HEK293 (cell line): ENCODE measurements at regions not wholly inside any gene's neighbourhood (a gene's known extent, or its start where the extent isn't known, plus 50 kb on each side); places are given as distances from the start of the nearest gene placed in this dataset.

Source experiments
- CTCF ChIA-PET: fragments of 350-600 bp; formaldehyde crosslinking; extraction: SDS; loops from one replicate; lab custom pipeline; 2021; ENCODE audit warnings: antibody characterized with exemption; lab: Yijun Ruan, JAX
- POLR2A ChIA-PET: fragments of 300-600 bp; formaldehyde crosslinking; extraction: SDS; loops from one replicate; lab custom pipeline; 2020; ENCODE audit warnings: antibody characterized with exemption, inconsistent platforms; lab: Yijun Ruan, JAX
- H3K27ac ChIP-seq: fragments of 200-500 bp; sonication (Bioruptor generic); 2 replicates; pipeline ENCODE4 v1.5.1; 2014; ENCODE audit warnings: low read depth, low read length, control low read depth, inconsistent platforms; ENCODE audit errors: extremely low read depth
- H3K36me3 ChIP-seq, 2 experiments: fragments of 200-500 bp in 1 of 2; sonication (Bioruptor generic) in 1 of 2; 1 replicate in 1 of 2; 2 replicates in 1 of 2; pipeline ENCODE4 v1.5.1; 2014 to 2017; ENCODE audit warnings: inconsistent platforms in 2 of 2, low read length in 2 of 2; ENCODE audit not compliant: control insufficient read depth in 2 of 2, insufficient read depth in 1 of 2
- H3K4me1 ChIP-seq: fragments of 200-500 bp; sonication (Bioruptor generic); 2 replicates; pipeline ENCODE4 v1.5.1; 2014; ENCODE audit warnings: mild to moderate bottlenecking, low read length, inconsistent platforms; ENCODE audit not compliant: control insufficient read depth, insufficient read depth
- H3K4me3 ChIP-seq: 2 replicates; pipeline ENCODE4 v1.5.1; 2011; ENCODE audit warnings: low read depth, mild to moderate bottlenecking, control low read depth, low read length, moderate library complexity
- H3K9me3 ChIP-seq: fragments of 200-500 bp; sonication (Bioruptor generic); 2 replicates; pipeline ENCODE4 v1.5.1; 2014; ENCODE audit warnings: low read depth, low read length, inconsistent platforms; ENCODE audit not compliant: control insufficient read depth, insufficient read depth
- BCL11A ChIP-seq: fragments of 450-650 bp; formaldehyde crosslinking; IDR thresholded peaks from 2 replicates; pipeline ENCODE4 v1.5.1; 2016; ENCODE audit warnings: low read depth, missing biosample characterization, missing genetic modification characterization
- CTCF ChIP-seq: fragments of 450-650 bp; formaldehyde crosslinking; IDR thresholded peaks from 2 replicates; pipeline ENCODE4 v1.5.1; 2016; ENCODE audit warnings: missing biosample characterization, missing genetic modification characterization
- HOXA7 ChIP-seq: sonication (generic); formaldehyde crosslinking; IDR thresholded peaks from 2 replicates; pipeline ENCODE4 v1.8.1; 2022; ENCODE audit warnings: missing genetic modification reagents, borderline replicate concordance
- PRDM10 ChIP-seq: fragments of 450-650 bp; formaldehyde crosslinking; IDR thresholded peaks from 2 replicates; pipeline ENCODE4 v1.5.1; 2016; ENCODE audit warnings: missing biosample characterization, missing genetic modification characterization
- ZBTB11 ChIP-seq: fragments of 450-650 bp; formaldehyde crosslinking; conservative IDR thresholded peaks from 2 replicates; pipeline ENCODE4 v1.5.1; 2016; ENCODE audit warnings: low read depth, missing biosample characterization, missing genetic modification characterization
- ZBTB17 ChIP-seq: fragments of 450-650 bp; formaldehyde crosslinking; IDR thresholded peaks from 2 replicates; pipeline ENCODE4 v1.5.1; 2016; ENCODE audit warnings: missing biosample characterization, missing genetic modification characterization
- ZNF140 ChIP-seq: fragments of 450-650 bp; formaldehyde crosslinking; IDR thresholded peaks from 2 replicates; pipeline ENCODE4 v1.5.1; 2016; ENCODE audit warnings: missing biosample characterization, missing genetic modification characterization
- ZNF157 ChIP-seq: fragments of 450-650 bp; formaldehyde crosslinking; IDR thresholded peaks from 2 replicates; pipeline ENCODE4 v1.5.1; 2016; ENCODE audit warnings: missing biosample characterization, missing genetic modification characterization
- ZNF341 ChIP-seq: fragments of 450-650 bp; formaldehyde crosslinking; IDR thresholded peaks from 2 replicates; pipeline ENCODE4; 2016; ENCODE audit warnings: low read depth, missing biosample characterization, missing genetic modification characterization
- ZNF664 ChIP-seq: fragments of 450-650 bp; formaldehyde crosslinking; IDR thresholded peaks from 2 replicates; pipeline ENCODE4 v1.5.1; 2016; ENCODE audit warnings: missing biosample characterization, missing genetic modification characterization
- ZNF776 ChIP-seq: fragments of 450-650 bp; formaldehyde crosslinking; IDR thresholded peaks from 2 replicates; pipeline ENCODE4 v1.5.0; 2017; ENCODE audit warnings: missing biosample characterization, missing genetic modification characterization, borderline replicate concordance
- ZSCAN4 ChIP-seq: fragments of 450-650 bp; formaldehyde crosslinking; IDR thresholded peaks from 2 replicates; pipeline ENCODE4 v1.5.1; 2017; ENCODE audit warnings: missing biosample characterization, missing genetic modification characterization
- TF ChIP-seq, protein P1 (sequence below): fragments of 450-650 bp; formaldehyde crosslinking; IDR thresholded peaks from 2 replicates; pipeline ENCODE4 v1.5.1; 2016; ENCODE audit warnings: missing biosample characterization, missing genetic modification characterization, low read depth

GRCh38 chr5:54721116-54721515 lies 203.6 kb downstream of the SNX18 start:
- CTCF ChIA-PET, result no interaction called here
- POLR2A ChIA-PET, result no interaction called here
- no peaks in the 10 kb centered on the region for H3K36me3 ChIP-seq
- no peaks in the 10 kb centered on the region; the same call in 1 of the 2 replicates for H3K4me1 ChIP-seq
- no peaks in the 10 kb centered on the region for H3K9me3 ChIP-seq
- no peak overlapping the region for H3K27ac ChIP-seq
- TF ChIP-seq BCL11A (tag by site-specific recombination) (no peak), ZBTB17 (tag by site-specific recombination) (no peak), ZBTB11 (tag by site-specific recombination) (no peak), HOXA7 (no peak), CTCF (tag by site-specific recombination) (no peak), ZSCAN4 (tag by site-specific recombination) (no peak), PRDM10 (tag by site-specific recombination) (no peak)
- no peak overlapping the region for H3K4me3 ChIP-seq

GRCh38 chr5:54720341-54720740 lies 202.8 kb downstream of the SNX18 start:
- no peaks in the 10 kb centered on the region; the same call in 1 of the 2 replicates for H3K4me1 ChIP-seq
- no peak for TF ChIP-seq ZNF157 (tag by site-specific recombination)
- no peak for TF ChIP-seq ZNF776 (tag by site-specific recombination)
- TF ChIP-seq, protein P1, sequence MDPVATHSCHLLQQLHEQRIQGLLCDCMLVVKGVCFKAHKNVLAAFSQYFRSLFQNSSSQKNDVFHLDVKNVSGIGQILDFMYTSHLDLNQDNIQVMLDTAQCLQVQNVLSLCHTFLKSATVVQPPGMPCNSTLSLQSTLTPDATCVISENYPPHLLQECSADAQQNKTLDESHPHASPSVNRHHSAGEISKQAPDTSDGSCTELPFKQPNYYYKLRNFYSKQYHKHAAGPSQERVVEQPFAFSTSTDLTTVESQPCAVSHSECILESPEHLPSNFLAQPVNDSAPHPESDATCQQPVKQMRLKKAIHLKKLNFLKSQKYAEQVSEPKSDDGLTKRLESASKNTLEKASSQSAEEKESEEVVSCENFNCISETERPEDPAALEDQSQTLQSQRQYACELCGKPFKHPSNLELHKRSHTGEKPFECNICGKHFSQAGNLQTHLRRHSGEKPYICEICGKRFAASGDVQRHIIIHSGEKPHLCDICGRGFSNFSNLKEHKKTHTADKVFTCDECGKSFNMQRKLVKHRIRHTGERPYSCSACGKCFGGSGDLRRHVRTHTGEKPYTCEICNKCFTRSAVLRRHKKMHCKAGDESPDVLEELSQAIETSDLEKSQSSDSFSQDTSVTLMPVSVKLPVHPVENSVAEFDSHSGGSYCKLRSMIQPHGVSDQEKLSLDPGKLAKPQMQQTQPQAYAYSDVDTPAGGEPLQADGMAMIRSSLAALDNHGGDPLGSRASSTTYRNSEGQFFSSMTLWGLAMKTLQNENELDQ (tag by site-specific recombination), result no peak
- TF ChIP-seq ZNF664 (tag by site-specific recombination), result 0 out of 2 replicates have a peak, but pooled peaks have one; percentile 30
- no peak for TF ChIP-seq ZNF140 (tag by site-specific recombination)
- TF ChIP-seq ZNF341 (tag by site-specific recombination), result no peak
- ChIA-PET POLR2A (no interaction called here), CTCF (no interaction called here)
- no peaks in the 10 kb centered on the region for H3K9me3 ChIP-seq
- no peak overlapping the region for H3K4me3 ChIP-seq
- no peaks in the 10 kb centered on the region for H3K36me3 ChIP-seq
- no peak overlapping the region for H3K27ac ChIP-seq
